GM19238 (cell line): ENCODE measurements at regions not wholly inside any gene's neighbourhood (a gene's known extent, or its start where the extent isn't known, plus 50 kb on each side); places are given as distances from the start of the nearest gene placed in this dataset.
A peak's percentile ranks its signal among the peaks of the same experiment; 100 is the strongest.
"Not testable (repeated sequence)": the region's sequence is repeated elsewhere in the genome, so short reads cannot be mapped to it uniquely, and the experiment has no call there.

Experiments
- DNase-seq: peaks from one replicate; pipeline ENCODE4 v3.0.0; 2011; ENCODE audit warnings: low spot score; ENCODE audit not compliant: insufficient read length

GRCh38 chr3:14252321-14253021 is 73.9 kb downstream of the LSM3 start:
- DNase-seq: no peak

DNA sequence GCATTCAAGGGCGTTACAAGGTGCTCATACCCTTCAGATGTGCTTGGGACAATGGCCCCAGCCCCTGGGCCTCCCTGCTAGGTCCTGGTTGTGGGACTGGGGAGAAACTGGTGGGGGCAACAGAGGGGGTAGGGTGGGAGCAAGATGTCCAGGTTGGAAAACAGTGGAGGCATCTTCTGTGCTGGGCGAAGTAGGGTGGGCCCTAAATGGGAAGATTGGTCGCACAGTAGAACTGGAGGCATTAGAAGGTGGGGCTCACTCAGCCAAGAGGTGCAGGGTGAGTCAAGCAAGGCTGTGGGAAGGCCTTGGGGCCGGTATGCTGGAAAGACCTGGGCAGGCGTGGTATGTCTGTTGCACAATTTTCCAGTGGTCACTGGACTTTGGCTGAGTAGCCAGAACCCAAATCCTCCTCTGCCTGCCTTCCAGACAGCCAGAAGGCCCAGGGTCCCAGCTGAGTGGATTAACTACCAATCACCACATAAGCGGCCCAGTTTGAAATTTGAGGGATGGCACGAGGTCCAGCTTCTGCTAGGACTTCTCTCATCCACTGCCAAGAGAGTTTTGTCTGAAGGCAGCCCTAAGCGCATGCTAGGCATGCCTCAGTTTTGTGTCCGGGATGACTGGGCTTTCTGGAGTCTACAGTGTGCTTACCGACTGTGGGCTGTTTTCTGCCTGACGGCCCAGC is 74.5 kb downstream of the LSM3 start:
- DNase-seq: no peak

DNA sequence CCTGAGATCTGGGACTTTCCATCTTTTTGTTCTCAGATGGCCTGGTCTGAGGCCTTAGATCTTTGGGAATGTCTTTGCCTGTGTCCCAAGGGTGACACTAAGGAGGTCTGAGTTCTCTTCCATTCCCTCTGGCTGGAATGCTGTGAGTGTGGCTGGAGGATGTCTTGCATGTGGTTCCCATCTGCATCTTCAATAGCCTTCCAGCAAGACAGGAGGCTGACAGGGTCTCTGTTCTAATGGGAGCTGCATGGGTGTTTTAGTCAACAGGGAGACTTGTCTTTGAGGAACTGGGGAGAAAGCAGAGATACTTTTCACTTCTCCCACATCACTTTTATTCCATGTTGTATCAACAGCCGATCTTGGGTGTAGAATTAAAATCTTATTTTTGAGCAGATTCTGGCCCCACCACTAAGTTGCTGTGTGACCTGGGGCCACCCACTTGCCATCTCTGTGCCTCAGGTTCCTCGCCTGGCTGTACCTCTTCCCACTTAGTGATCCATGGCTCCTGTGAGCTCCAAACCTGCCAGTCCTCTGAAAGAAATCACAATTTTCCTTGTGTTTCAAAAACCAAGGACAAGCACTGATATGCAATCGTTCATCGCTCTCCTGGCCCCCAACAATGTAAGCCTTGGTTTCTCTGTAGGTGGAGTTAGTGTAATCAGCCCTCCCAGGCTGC is 75.2 kb downstream of the LSM3 start:
- no peak for DNase-seq

- DNase-seq: no peak
These were observed 76.4 kb downstream of the LSM3 start for GRCh38 chr3:14254812-14255702.

- DNase-seq: no peak
These were observed 77.4 kb downstream of the LSM3 start for GRCh38 chr3:14256046-14256445.

GRCh38 chr3:14256561-14257342 is 78.1 kb downstream of the LSM3 start:
- DNase-seq: no peak

- no peak for DNase-seq
These were observed 80.6 kb downstream of the LSM3 start for GRCh38 chr3:14258906-14259904.

- DNase-seq: no peak
These were observed 81.8 kb downstream of the LSM3 start for GRCh38 chr3:14260463-14260862.

DNA sequence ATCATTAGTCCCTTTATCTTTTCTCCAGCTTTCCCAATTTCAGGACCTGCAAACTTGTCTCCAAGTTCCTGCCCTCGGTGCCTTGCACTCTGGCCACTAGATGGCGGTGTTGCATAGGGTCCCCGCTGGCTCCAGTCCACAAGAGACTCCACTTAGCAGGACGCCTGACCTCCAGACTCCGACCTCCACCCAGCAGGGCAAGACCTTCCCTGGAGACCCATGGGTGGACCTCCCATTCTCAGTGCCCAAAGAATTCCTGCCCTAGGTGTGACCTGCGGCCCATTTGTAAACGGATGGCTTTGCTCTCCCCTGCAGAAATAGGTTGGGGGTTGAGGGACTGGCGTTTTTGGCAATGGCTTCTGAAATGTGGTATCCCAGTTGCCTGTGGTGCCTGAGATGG is 82.6 kb downstream of the LSM3 start:
- peak; percentile 78 for DNase-seq

GRCh38 chr3:14262212-14262611 is 83.6 kb downstream of the LSM3 start:
- no peak for DNase-seq

DNA sequence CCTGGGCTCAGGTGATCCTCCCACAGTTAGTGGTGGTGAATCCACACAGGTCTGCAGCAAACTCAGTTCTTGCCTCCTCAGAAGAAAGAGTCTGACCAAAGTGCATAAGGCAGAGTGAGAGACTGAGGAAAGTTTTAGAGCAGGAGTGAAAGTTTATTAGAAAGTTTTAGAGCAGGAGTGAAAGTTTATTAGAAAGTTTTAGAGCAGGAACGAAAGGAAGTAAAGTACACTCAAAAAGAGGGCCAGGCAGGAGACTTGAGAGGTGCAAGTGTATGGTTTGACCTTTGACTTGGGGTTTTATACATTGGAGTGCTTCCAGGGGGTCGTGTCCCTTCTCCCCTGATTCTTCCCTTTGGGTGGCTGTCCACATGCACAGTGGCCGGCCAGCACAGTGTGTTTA is 84.2 kb downstream of the LSM3 start:
- no peak for DNase-seq

- DNase-seq: no peak
These were observed 84.8 kb downstream of the LSM3 start for GRCh38 chr3:14263317-14264005.

- no peak for DNase-seq
These were observed 86.8 kb downstream of the LSM3 start for GRCh38 chr3:14265246-14265962.

- no peak for DNase-seq
These were observed 87.7 kb downstream of the LSM3 start for GRCh38 chr3:14266361-14266760.

DNA sequence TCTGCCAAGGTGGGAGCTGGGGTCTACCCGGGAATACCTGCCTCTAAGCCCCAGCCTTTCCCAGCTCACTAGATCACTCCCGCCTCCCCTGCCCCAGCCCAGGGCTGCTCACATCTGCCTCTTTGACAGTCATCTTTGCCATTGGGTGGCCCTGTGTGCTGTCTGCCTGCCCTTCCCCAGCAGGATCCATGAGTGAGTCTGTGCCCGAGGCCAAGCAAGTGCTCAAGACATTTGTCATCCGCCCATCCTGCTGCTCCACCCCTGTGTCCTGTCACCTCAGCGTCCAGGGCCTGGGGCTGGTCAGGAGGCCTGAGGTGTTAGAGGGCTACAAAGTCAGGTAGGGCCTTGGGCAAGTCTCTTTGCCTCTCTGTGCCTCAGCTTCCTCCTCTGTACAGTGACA is 89.4 kb downstream of the LSM3 start:
- DNase-seq: no peak

DNA sequence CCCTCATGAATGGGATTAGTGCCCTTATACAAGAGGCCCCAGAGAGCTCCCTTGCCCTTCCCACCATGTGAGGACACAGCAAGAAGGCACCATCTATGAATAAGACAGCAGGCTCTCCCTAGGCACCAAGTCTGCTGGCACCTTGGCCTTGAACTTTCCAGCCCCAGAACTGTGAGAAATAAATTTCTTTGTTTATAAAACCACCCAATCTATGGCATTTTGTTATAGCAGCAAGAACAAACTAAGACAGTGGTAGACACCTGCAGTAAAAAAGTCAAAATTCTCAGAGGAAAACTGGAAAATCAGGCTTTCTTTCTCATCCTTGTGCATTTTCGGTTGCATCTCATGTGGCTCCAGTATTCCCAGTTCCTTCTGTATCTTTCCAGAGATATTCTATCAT is 90.3 kb downstream of the LSM3 start:
- no peak for DNase-seq

GRCh38 chr3:14272041-14272958 is 93.7 kb downstream of the LSM3 start:
- not testable (repeated sequence) for DNase-seq
